ENCODE measurements at regions not wholly inside any gene's neighbourhood (a gene's known extent, or its start where the extent isn't known, plus 50 kb on each side); places are given as distances from the start of the nearest gene placed in this dataset.

- DNase-seq: no peak
These were observed 226.6 kb downstream of the PRDM2 start for GRCh38 chr1:13926556-13926955.

- no peak for DNase-seq
These were observed 227.7 kb downstream of the PRDM2 start for GRCh38 chr1:13927736-13928135.

DNA sequence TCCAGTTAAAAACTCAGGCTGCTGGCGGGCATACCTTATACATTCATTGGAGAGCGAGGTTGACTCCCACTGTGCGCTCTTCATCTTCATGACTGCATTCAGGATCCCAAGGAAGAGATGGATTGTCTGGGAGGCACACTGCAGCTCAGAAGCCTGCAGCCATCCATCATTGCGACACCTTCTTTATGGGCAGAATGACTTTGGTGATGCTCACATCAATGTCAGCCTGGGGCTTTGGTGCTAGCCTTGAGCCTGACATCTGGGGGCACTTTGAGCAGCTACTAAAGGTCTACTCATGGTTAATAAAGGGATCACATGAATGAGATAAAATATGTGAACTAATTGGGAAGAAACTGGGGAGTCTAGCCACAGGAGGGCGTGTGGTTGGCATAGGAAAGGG lies 229.3 kb downstream of the PRDM2 start:
- no peak for DNase-seq

DNA sequence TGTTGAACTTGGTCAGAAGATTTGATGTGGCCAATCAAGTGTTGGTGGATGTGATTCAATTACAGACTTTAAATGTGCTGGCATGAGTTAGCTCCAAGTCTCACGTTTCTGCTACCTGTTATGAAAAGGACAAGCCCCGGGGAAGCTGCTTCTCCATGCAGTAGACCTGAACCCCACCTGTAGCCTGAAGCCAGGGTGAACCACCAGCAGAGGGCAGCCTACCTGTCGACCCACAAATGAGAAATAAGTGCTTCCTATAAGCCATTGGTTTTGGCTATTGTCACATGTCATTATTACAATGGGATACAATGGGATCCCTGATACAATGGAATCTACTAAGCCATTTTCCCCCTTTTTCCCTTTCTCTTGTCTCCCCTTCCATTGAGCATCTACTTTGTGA lies 230.2 kb downstream of the PRDM2 start:
- peak; percentile 38 to 46 for DNase-seq

- DNase-seq: no peak
These were observed 231.2 kb downstream of the PRDM2 start for GRCh38 chr1:13931226-13931625.

DNA sequence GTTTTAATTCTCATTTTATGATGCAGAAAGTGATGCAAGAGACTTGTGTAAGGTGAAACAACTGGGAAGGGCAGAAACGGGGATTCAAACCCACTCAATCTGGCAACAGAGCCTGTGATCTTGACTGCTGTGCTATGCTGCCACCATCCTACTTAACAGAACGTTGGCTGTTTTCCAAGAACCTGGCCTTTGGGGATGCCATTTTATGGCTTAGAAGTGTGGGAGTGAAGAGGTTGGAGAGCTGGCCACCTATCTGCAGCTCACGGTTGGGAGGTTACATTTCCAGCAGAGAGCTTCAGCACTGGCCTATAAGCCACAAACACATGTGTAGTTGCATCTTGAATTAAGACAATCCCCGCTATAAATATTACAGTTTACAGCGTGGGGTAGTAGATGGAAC lies 235.3 kb downstream of the PRDM2 start:
- no peak for DNase-seq

DNA sequence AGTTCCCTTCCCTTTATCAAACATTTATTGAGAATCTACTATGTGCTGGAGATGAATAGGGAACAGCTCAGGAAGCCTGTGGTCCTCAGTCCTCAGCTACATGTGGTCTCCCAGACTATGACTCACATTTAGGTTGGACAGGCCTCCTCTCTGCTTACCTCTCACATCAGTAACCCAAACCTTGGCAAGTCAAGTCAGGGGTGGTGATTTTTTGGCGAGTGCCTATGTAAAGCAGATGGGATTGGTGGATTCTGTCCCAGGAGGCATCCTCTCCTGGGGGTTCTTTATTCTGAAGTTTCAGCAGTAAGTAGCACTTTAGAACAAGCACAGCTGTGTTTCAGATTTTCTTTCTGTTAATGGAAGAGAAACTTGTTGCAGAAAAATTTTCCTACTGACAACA lies 241.3 kb downstream of the PRDM2 start:
- DNase-seq: no peak

DNA sequence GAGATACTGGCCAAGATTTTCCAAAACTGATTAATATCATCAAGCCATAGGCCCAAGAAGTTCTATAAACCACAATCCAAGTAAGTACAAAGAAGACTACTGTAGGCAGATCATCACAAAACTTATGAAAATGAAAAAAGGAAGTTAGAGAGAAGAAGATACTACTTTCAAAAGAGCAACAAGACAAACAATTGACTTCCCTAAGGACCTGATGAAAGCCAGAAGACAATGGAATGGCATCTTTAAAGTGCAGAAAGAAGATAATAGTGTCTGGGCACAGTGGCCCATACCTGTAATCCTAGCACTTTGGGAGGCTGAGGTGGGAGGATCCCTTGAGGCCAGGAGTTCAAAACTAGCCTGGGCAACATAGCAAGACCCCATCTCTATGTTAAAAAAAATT lies 243.1 kb downstream of the PRDM2 start:
- no peak for DNase-seq

GRCh38 chr1:13945856-13946255 lies 245.9 kb downstream of the PRDM2 start:
- no peak for DNase-seq

GRCh38 chr1:13947658-13948057 lies 247.7 kb downstream of the PRDM2 start:
- no peak for DNase-seq

GRCh38 chr1:13948396-13948795 lies 248.4 kb downstream of the PRDM2 start:
- DNase-seq: no peak

GRCh38 chr1:13948888-13949391 lies 249.0 kb downstream of the PRDM2 start:
- DNase-seq: no peak

DNA sequence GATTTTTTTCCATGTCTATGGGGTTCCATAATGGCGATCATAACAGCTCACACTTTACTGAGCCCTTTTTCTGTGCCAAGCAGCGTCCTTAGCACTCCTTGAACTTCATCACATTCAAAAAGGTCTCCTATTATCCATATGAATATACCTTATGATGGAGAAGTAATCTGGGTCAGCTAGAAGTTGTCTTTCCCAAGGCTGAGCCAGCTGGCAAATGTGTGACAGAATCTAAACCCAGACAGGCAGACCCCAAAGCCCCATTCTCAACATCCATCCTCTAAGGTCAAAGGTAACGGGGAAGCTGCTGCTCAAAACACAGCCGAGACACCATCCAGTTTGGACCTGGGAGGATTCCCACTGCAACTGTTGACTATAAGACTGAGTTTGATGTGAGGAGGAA lies 249.6 kb downstream of the PRDM2 start:
- no peak for DNase-seq

- peak; percentile 19 to 33 for DNase-seq
These were observed 250.6 kb downstream of the PRDM2 start for GRCh38 chr1:13950637-13951036.

GRCh38 chr1:13951793-13952751 lies 252.1 kb downstream of the PRDM2 start:
- no peak for DNase-seq

GRCh38 chr1:13952985-13953384 lies 253.0 kb downstream of the PRDM2 start:
- no peak for DNase-seq

GRCh38 chr1:13956393-13956792 lies 256.4 kb downstream of the PRDM2 start:
- DNase-seq: no peak

- DNase-seq: peak; percentile 75 to 81
These were observed 260.5 kb downstream of the PRDM2 start for GRCh38 chr1:13960375-13960987.

- no peak for DNase-seq
These were observed 264.8 kb downstream of the PRDM2 start for GRCh38 chr1:13964768-13965167.

DNA sequence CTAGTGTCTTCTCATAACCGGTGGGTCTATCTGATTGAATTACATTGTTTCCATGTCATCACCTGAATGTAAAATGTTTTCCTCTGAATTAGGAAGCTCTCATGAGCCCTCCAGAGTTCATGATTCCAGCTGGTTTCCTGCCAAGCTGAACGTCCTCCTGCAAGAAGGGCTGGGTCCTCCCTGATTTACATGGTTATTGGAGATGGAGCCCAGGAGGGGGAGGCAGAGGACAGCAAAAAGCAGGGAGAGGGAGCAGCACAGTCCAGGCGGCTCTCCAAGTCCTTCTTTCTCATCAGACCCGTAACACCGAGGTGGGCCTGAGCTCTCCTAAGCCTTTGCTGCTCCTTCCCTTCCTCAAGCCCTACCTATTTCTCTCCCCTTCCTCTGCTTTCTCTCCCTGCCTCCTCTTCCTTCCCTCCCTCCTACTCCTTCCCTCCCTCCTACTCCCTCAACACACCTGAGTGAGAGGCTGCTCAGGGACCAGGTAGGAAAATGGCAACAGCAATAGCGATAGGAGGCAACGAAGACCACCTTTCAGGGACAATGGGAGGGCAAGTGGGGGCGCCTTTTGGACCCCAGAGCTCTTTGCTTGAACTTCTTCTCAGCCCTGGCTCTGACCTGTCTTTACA lies 265.9 kb downstream of the PRDM2 start:
- DNase-seq: no peak

DNA sequence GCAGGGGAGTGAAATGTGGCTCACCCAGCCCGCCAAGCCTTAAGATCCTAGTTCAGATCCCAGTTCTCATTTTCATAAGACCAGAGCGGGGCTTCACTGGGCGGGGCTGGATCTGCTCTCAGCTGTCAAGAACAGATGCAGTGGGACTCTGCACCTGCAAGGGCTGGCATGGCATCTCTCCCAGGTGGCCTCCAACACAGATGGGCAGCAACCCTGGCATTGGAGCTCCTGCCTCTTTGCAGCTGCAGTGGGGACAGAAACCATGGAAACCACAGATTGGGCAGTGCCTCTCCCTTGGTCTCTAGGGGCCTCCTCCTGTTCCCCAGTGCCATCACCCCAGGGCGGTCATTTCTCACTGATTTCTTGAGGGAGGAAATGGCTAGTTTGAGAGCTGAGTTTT lies 267.7 kb downstream of the PRDM2 start:
- DNase-seq: no peak

DNA sequence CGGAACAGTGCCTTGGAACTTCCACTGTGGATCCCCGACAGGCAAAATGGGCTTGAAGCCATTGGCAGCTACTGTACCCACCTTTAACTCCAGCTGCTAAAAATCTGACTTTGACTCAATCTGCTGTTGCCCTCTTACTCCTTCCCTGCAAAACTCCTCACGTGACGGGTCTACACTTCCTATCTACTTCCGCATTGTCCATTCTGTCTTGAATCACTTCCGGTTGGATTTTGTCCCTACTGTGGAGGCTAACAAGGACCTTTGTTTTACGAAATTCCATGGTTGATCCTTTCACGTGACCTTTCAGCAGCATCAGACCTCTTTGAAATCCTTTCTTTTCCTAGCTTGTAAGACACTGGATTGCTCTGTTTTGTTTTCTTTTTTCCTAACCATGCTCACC lies 268.4 kb downstream of the PRDM2 start:
- DNase-seq: no peak

DNA sequence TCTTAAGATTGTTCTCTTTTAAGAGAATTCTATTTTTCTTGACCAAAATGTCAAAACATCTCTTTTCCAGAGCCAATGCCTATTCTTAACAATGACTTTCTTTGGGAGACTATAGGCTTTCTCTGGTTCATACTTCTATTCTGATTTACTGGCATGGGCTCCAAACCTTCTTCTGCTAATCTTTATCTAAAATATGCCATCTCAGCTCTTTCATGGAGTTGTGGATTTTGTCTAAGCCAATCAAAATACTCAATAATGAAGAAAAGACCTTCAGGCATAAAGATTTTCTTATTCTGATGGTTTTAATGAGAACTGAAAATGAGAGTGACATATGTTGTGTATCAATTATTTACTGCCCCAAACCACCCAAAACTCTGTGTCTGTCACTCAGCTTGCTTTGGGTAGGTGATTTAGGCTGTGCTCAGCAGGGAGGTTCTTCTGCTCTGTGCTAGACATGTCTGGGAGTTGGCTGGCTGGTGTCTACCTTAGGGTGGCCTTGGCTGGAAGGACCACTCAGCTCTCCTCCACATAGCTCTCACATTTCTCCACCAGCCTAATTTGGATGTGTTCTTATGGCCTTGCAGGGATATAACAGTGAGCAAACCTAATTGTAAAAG lies 270.8 kb downstream of the PRDM2 start:
- DNase-seq: no peak

Data from activated T-cell treated with anti-CD3 and anti-CD28 coated beads, Interleukin-2, amount 50 U/mL, for 48 hours (primary cell).